Spleen (tissue), 11 donors: ENCODE measurements at regions not wholly inside any gene's neighbourhood (a gene's known extent, or its start where the extent isn't known, plus 50 kb on each side); places are given as distances from the start of the nearest gene placed in this dataset.

ENCODE experiments used
- DNase-seq: peaks from one replicate; pipeline ENCODE4 v3.0.0-alpha.2; 2020
- H3K27ac ChIP-seq, 8 donors: fragments of 200-600 bp; sonication (generic) in 7 of 8; 1 replicate in 4 of 8; 2 replicates in 4 of 8; pipeline versions ENCODE4 v1.5.0 to v1.8.0; 2016 to 2021; ENCODE audit warnings: inconsistent platforms in 4 of 8, mild to moderate bottlenecking in 4 of 8, moderate library complexity in 1 of 8
- H3K27me3 ChIP-seq, 7 donors: fragments of 200-600 bp; sonication (generic) in 6 of 7; replicated peaks in 1 of 7; 1 replicate in 4 of 7; 2 replicates in 3 of 7; pipeline versions ENCODE4 v1.5.0 to v1.8.0; 2016 to 2021; ENCODE audit warnings: inconsistent platforms in 3 of 7, mild to moderate bottlenecking in 1 of 7
- H3K36me3 ChIP-seq, 6 donors: fragments of 200-600 bp; sonication (generic) in 5 of 6; 1 replicate in 4 of 6; 2 replicates in 2 of 6; pipeline versions ENCODE4 v1.5.0 to v1.8.0; 2016 to 2021; ENCODE audit warnings: inconsistent platforms in 2 of 6
- H3K4me1 ChIP-seq, 6 donors: fragments of 200-600 bp; sonication (generic) in 5 of 6; 1 replicate in 3 of 6; 2 replicates in 3 of 6; pipeline versions ENCODE4 v1.5.0 to v1.8.0; 2016 to 2021; ENCODE audit warnings: inconsistent platforms in 3 of 6
- H3K4me3 ChIP-seq, 8 donors: fragments of 200-600 bp; sonication (generic) in 7 of 8; 1 replicate in 4 of 8; 2 replicates in 4 of 8; pipeline versions ENCODE4 v1.5.0 to v1.8.0; 2016 to 2021; ENCODE audit warnings: inconsistent platforms in 4 of 8, mild to moderate bottlenecking in 4 of 8, moderate library complexity in 2 of 8
- H3K9me3 ChIP-seq, 8 donors: fragments of 200-600 bp; sonication (generic) in 7 of 8; 1 replicate in 4 of 8; 2 replicates in 4 of 8; pipeline versions ENCODE4 v1.5.0 to v1.8.0; 2016 to 2021; ENCODE audit warnings: inconsistent platforms in 4 of 8
- POLR2A ChIP-seq, 3 donors: fragments of 450-650 bp; IDR thresholded peaks; one replicate each; pipeline ENCODE4 v1.5.1; 2017; ENCODE audit warnings: antibody characterized with exemption in 3 of 3, mild to moderate bottlenecking in 1 of 3
- POLR2AphosphoS5 ChIP-seq, 3 donors: sonication (generic); formaldehyde crosslinking; IDR thresholded peaks; one replicate each; pipeline ENCODE4 v1.5.1; 2017; ENCODE audit warnings: antibody characterized with exemption in 3 of 3
- WGBS, 5 donors: extraction: QIAGEN DNeasy Blood & Tissue Kit in 3 of 5; methylation state at CpG; one replicate each; pipeline versions ENCODE4 v1.1.5 to v1.1.7; 2013 to 2018; 5-methylcytosine and 5-hydroxymethylcytosine counted together
- intact Hi-C: fragments of 100-400 bp; cut with DNase I; formaldehyde crosslinking; loops from one replicate; pipeline ENCODE4 v1.15.0; 2023; ENCODE audit warnings: low total_unique reads
- TF ChIP-seq, protein P1 (sequence below), 11 experiments: fragments of 200-600 bp in 7 of 11; fragments of 450-650 bp in 4 of 11; sonication (generic) in 4 of 11; IDR thresholded peaks in 8 of 11; conservative IDR thresholded peaks in 3 of 11; 1 replicate in 7 of 11; 2 replicates in 4 of 11; pipeline versions ENCODE4 v1.4.0 to v1.8.0; 2016 to 2021; ENCODE audit warnings: antibody characterized with exemption in 11 of 11, inconsistent platforms in 4 of 11, mild to moderate bottlenecking in 1 of 11
- donor health status: healthy with polysubstance abuse.
- donor health status: DM: no; HTN: no; CAD: no; lungs with moderate emphysema.
- donor health status: DM: no; HTN: no; CAD: no.
- donor health status: Bipolar disorder and iron deficiency.
- donor health status: healthy.
- donor health status: DM: no; HTN: no; CAD: no.
- donor health status: DM: yes; HTN: yes; CAD: no.

DNA sequence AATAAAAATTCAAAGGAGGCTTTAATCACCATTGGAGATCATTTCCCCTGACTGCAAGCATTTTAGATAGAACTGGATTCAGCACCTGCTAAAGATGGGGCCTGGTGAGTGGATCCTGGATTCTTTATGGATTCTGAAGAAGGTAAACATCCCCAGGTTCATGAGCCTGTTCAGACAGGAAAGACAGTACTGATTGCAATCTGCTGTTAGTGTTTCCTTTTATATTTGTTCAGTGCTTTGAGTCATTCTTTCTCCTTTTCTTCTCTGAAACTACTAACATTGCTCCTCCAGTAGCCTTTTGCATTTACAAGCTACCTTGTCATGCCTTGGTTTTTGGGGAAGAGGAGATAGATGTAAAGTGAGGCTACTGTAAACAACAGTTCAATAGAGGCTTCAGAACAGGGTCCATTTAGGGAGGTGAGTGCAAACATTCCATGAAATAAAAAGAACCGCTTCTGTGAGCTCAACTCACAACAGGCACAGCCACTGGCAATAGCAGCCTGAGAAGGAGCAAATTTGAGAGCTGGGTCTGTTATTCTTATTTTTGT is 66.4 kb upstream of the PRL start:
- Histone ChIP-seq H3K27me3 (no peaks in the 10 kb centered on the region), H3K27ac (no peak overlapping the region), H3K4me1 (no peaks in the 10 kb centered on the region), H3K9me3 (peaks cover 0 to 6% (median 0%) of the 10 kb centered on the region in 8 donors), H3K36me3 (no peaks in the 10 kb centered on the region), H3K4me3 (no peak overlapping the region)
- no peak for DNase-seq
- TF ChIP-seq POLR2AphosphoS5 (IDR thresholded peaks at IDR 0.05): no peak
- no peak for TF ChIP-seq POLR2A (IDR thresholded peaks at IDR 0.05)
- TF ChIP-seq, protein P1, sequence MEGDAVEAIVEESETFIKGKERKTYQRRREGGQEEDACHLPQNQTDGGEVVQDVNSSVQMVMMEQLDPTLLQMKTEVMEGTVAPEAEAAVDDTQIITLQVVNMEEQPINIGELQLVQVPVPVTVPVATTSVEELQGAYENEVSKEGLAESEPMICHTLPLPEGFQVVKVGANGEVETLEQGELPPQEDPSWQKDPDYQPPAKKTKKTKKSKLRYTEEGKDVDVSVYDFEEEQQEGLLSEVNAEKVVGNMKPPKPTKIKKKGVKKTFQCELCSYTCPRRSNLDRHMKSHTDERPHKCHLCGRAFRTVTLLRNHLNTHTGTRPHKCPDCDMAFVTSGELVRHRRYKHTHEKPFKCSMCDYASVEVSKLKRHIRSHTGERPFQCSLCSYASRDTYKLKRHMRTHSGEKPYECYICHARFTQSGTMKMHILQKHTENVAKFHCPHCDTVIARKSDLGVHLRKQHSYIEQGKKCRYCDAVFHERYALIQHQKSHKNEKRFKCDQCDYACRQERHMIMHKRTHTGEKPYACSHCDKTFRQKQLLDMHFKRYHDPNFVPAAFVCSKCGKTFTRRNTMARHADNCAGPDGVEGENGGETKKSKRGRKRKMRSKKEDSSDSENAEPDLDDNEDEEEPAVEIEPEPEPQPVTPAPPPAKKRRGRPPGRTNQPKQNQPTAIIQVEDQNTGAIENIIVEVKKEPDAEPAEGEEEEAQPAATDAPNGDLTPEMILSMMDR (IDR thresholded peaks at IDR 0.05 in 8 of 11, conservative IDR thresholded peaks at IDR 0.05 in 3 of 11): no peak
- 86 to 100% (median 88%) methylated on average over 1 of the region's 1 CpG for WGBS, 5 donors
- intact Hi-C loops: no loop called here

DNA sequence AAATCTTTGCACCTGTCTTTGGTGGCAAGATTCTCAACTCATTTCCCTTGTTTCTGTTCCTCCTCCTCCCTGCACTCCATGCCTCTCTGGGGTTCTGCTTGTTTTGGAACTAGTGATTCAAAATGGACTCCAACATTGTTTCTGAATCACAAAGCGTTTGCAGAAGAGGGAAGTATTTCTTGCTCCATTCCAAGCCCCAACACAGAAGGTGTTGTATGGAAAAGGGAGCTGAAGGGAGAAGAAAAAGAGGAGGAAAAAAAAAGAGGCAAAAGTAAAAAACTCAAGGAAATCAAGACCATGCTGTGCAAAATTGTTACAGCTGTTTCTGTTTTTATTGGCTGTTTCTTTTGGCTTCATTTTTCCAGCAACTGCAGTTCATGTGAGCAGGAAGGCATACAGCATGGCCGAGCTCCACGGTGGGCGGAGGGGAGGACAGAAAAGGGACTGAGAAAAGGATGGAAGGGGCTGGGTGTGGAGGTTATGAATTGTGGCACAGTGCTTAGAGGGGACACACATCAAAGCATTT is 66.9 kb upstream of the PRL start:
- no peaks in the 10 kb centered on the region for H3K4me1 ChIP-seq
- H3K9me3 ChIP-seq: peaks cover 0 to 6% (median 0%) of the 10 kb centered on the region in 8 donors
- no peaks in the 10 kb centered on the region for H3K36me3 ChIP-seq
- intact Hi-C loops: no loop called here
- DNase-seq: no peak
- no peaks in the 10 kb centered on the region for H3K27me3 ChIP-seq
- TF ChIP-seq POLR2AphosphoS5 (IDR thresholded peaks at IDR 0.05) (no peak), POLR2A (IDR thresholded peaks at IDR 0.05) (no peak)
- TF ChIP-seq, protein P1 (IDR thresholded peaks at IDR 0.05 in 8 of 11, conservative IDR thresholded peaks at IDR 0.05 in 3 of 11): no peak
- H3K27ac ChIP-seq: no peak overlapping the region
- WGBS, 5 donors: 75 to 89% (median 81%) methylated on average over 4 of the region's 4 CpGs
- H3K4me3 ChIP-seq: no peak overlapping the region

DNA sequence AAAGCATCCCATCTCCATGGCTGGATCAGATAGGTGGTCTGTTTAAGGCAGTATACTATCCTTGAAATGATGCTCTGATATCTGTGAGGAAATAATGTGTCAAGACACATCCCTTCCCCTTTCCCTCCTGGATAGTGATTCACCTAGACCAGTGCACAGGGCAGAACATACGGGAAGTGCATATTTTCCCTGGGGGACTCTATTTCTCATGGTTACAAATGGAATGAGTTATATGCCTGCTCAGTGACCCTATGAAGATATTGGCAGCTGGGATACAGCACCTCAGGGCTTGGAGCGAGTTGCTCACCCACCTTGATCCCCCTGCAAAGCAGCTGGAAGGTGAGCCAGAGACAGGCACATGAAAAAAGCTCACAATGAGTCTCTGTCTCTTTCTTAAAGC is 67.5 kb upstream of the PRL start:
- intact Hi-C loops: no loop called here
- Histone ChIP-seq H3K4me3 (no peak overlapping the region), H3K27me3 (no peaks in the 10 kb centered on the region), H3K27ac (no peak overlapping the region), H3K9me3 (peaks cover 0 to 6% (median 0%) of the 10 kb centered on the region in 8 donors), H3K4me1 (no peaks in the 10 kb centered on the region), H3K36me3 (no peaks in the 10 kb centered on the region)
- DNase-seq: no peak
- TF ChIP-seq POLR2A (IDR thresholded peaks at IDR 0.05): no peak
- TF ChIP-seq, protein P1 (IDR thresholded peaks at IDR 0.05 in 8 of 11, conservative IDR thresholded peaks at IDR 0.05 in 3 of 11): no peak
- no peak for TF ChIP-seq POLR2AphosphoS5 (IDR thresholded peaks at IDR 0.05)
- WGBS, 5 donors: 69 to 91% (median 85%) methylated on average over 2 of the region's 2 CpGs

DNA sequence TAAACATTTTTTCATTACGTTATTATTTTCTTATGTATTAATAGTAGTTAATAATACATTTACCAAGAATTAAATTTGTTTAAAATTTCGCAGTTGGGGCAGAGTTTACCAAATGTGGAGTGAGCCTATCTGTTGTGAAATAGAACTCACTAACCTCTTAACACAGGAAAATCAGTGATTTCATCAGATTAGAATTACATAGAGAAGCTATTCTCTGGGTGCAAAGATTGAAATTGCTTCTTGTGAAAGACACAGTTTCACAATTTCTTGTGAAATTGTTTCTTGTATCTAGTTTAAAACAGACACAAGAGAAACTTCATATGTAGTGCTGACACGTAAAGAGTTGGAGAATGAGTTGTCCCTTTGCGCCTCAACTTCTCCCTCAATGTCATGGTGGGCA is 69.4 kb upstream of the PRL start:
- H3K36me3 ChIP-seq: no peaks in the 10 kb centered on the region
- intact Hi-C loops: no loop called here
- H3K27me3 ChIP-seq: no peaks in the 10 kb centered on the region
- H3K27ac ChIP-seq: peak overlapping the region in 3 of 8 donors; percentile 42 to 55 (median 49)
- H3K9me3 ChIP-seq: peaks cover 0 to 6% (median 0%) of the 10 kb centered on the region in 8 donors
- DNase-seq: no peak
- TF ChIP-seq POLR2A (IDR thresholded peaks at IDR 0.05) (no peak), POLR2AphosphoS5 (IDR thresholded peaks at IDR 0.05) (no peak)
- TF ChIP-seq, protein P1 (IDR thresholded peaks at IDR 0.05 in 8 of 11, conservative IDR thresholded peaks at IDR 0.05 in 3 of 11): no peak
- H3K4me3 ChIP-seq: no peak overlapping the region
- H3K4me1 ChIP-seq: no peaks in the 10 kb centered on the region
- WGBS, 5 donors: 40 to 67% (median 48%) methylated on average over 4 of the region's 4 CpGs
